ENCODE measurements at regions not wholly inside any gene's neighbourhood (a gene's known extent, or its start where the extent isn't known, plus 50 kb on each side); places are given as distances from the start of the nearest gene placed in this dataset.

GRCh38 chr6:109894181-109894580 lies 83.9 kb upstream of the GPR6 start:
- Histone ChIP-seq H3K27ac (ENCODE audit: low read depth in 1 of 2, low read length in 2 of 2) (peak overlapping the region in 1 of 2 donors; percentile 1), H3K9me3 (ENCODE audit: control insufficient read depth in 4 of 4, low read length in 3 of 4) (no peaks in the 10 kb centered on the region), H3K9ac (ENCODE audit: low read depth in 1 of 2, low read length in 2 of 2) (no peak overlapping the region), H3K4me3 (ENCODE audit: low read depth in 1 of 3, low read length in 3 of 3) (no peak overlapping the region), H3K36me3 (ENCODE audit: control insufficient read depth in 4 of 4, insufficient read depth in 3 of 4, low read depth in 1 of 4, low read length in 3 of 4) (no peaks in the 10 kb centered on the region), H3K4me1 (ENCODE audit: control insufficient read depth in 4 of 4, insufficient read depth in 4 of 4, low read length in 3 of 4) (no peaks in the 10 kb centered on the region), H3K27me3 (ENCODE audit: control insufficient read depth in 4 of 4, insufficient read depth in 4 of 4, low read length in 3 of 4) (no peaks in the 10 kb centered on the region)
- DNase-seq (ENCODE audit: low spot score): no peak
- 94% methylated on average over 5 of the region's 5 CpGs for WGBS
- no peak for TF ChIP-seq RAD21 (IDR thresholded peaks at IDR 0.05)
- TF ChIP-seq TAF1 (conservative IDR thresholded peaks at IDR 0.05): no peak
- TF ChIP-seq MAX (IDR thresholded peaks at IDR 0.05): no peak
- TF ChIP-seq NR2F2 (IDR thresholded peaks at IDR 0.05): no peak
- TF ChIP-seq FOXA2 (IDR thresholded peaks at IDR 0.05): no peak

- H3K4me1 ChIP-seq (ENCODE audit: control insufficient read depth in 4 of 4, insufficient read depth in 4 of 4, low read length in 3 of 4): no peaks in the 10 kb centered on the region
- no peak for DNase-seq (ENCODE audit: low spot score)
- H3K9me3 ChIP-seq (ENCODE audit: control insufficient read depth in 4 of 4, low read length in 3 of 4): no peaks in the 10 kb centered on the region
- TF ChIP-seq FOXA2 (IDR thresholded peaks at IDR 0.05) (no peak), GABPA (IDR thresholded peaks at IDR 0.05 in 1 of 2, conservative IDR thresholded peaks at IDR 0.05 in 1 of 2) (no peak), ATF3 (IDR thresholded peaks at IDR 0.05) (no peak), ZBTB33 (IDR thresholded peaks at IDR 0.05) (no peak), SP1 (IDR thresholded peaks at IDR 0.05) (no peak), NR2F2 (IDR thresholded peaks at IDR 0.05) (no peak), MAX (IDR thresholded peaks at IDR 0.05) (no peak), CTCF (IDR thresholded peaks at IDR 0.05; ENCODE audit: low read depth, low read length, missing input control) (no peak), JUND (IDR thresholded peaks at IDR 0.05) (no peak), RAD21 (IDR thresholded peaks at IDR 0.05) (no peak), EGR1 (IDR thresholded peaks at IDR 0.05; ENCODE audit: low read depth in 2 of 2) (no peak), YY1 (IDR thresholded peaks at IDR 0.05) (no peak), FOXA1 (IDR thresholded peaks at IDR 0.05) (no peak), RXRA (IDR thresholded peaks at IDR 0.05) (no peak), HNF4A (conservative IDR thresholded peaks at IDR 0.05) (no peak), TAF1 (conservative IDR thresholded peaks at IDR 0.05) (no peak)
- H3K27me3 ChIP-seq (ENCODE audit: control insufficient read depth in 4 of 4, insufficient read depth in 4 of 4, low read length in 3 of 4): no peaks in the 10 kb centered on the region
- H3K36me3 ChIP-seq (ENCODE audit: control insufficient read depth in 4 of 4, insufficient read depth in 3 of 4, low read depth in 1 of 4, low read length in 3 of 4): no peaks in the 10 kb centered on the region
- H3K4me3 ChIP-seq (ENCODE audit: low read depth in 1 of 3, low read length in 3 of 3): no peak overlapping the region
- WGBS: 79% methylated on average over 1 of the region's 1 CpG
- no peak overlapping the region for H3K9ac ChIP-seq (ENCODE audit: low read depth in 1 of 2, low read length in 2 of 2)
- no peak overlapping the region for H3K27ac ChIP-seq (ENCODE audit: low read depth in 1 of 2, low read length in 2 of 2)
Observed at GRCh38 chr6:109896341-109896740, 81.8 kb upstream of the GPR6 start.

Data from liver (tissue), 8 donors.